H1 (cell line): ENCODE measurements at regions not wholly inside any gene's neighbourhood (a gene's known extent, or its start where the extent isn't known, plus 50 kb on each side); places are given as distances from the start of the nearest gene placed in this dataset.

ENCODE experiments used
- CTCF ChIA-PET: fragments of 300-600 bp; sonication (Branson Sonifier 250); formaldehyde crosslinking; loops from one replicate; lab custom pipeline; 2021; ENCODE audit not compliant: partially characterized antibody; lab: Charles Lee
- POLR2A ChIA-PET: fragments of 300-600 bp; sonication (Branson Sonifier 250); formaldehyde crosslinking; loops from one replicate; lab custom pipeline; 2021; ENCODE audit warnings: inconsistent platforms; ENCODE audit not compliant: partially characterized antibody; lab: Charles Lee
- DNase-seq, 2 experiments: peaks; one replicate each; pipeline versions ENCODE4 v3.0.0 to v3.0.0-alpha.2; 2010 to 2022; ENCODE audit warnings: low spot score in 2 of 2, low read depth in 1 of 2, mixed read lengths in 1 of 2
- FAIRE-seq: peaks from 2 replicates; lab custom pipeline; 2011; peaks lifted over from hg19 to GRCh38; lab: Jason Lieb, UNC
- H2AFZ ChIP-seq: 2 replicates; pipeline ENCODE4 v1.8.1; 2012; ENCODE audit warnings: low read length, inconsistent platforms
- H2AK5ac ChIP-seq: 2 replicates; pipeline ENCODE4 v1.6.1; 2013; ENCODE audit warnings: low read depth, low read length
- H2BK120ac ChIP-seq: replicated peaks from 2 replicates; pipeline ENCODE3; 2013; ENCODE audit warnings: low read depth, low read length, inconsistent platforms
- H2BK12ac ChIP-seq: 2 replicates; pipeline ENCODE4 v1.6.1; 2013; ENCODE audit warnings: low read depth, low read length
- H2BK15ac ChIP-seq: 2 replicates; pipeline ENCODE4 v1.6.1; 2013; ENCODE audit warnings: low read length
- H2BK20ac ChIP-seq: 2 replicates; pipeline ENCODE4 v1.6.1; 2013; ENCODE audit warnings: low read length
- H2BK5ac ChIP-seq: 2 replicates; pipeline ENCODE4 v1.6.1; 2013; ENCODE audit warnings: low read depth, low read length
- H3K14ac ChIP-seq: 2 replicates; pipeline ENCODE4 v1.6.1; 2013; ENCODE audit warnings: inconsistent platforms; ENCODE audit not compliant: insufficient read length
- H3K18ac ChIP-seq: 2 replicates; pipeline ENCODE4 v1.6.1; 2013; ENCODE audit warnings: low read length; ENCODE audit errors: extremely low read depth
- H3K23ac ChIP-seq: 2 replicates; pipeline ENCODE4 v1.6.1; 2013; ENCODE audit warnings: inconsistent platforms; ENCODE audit not compliant: insufficient read length
- H3K23me2 ChIP-seq: 2 replicates; pipeline ENCODE4 v1.6.1; 2013; ENCODE audit warnings: low read depth, low read length
- H3K27ac ChIP-seq: 2 replicates; pipeline ENCODE4 v1.6.1; 2011; ENCODE audit warnings: low read depth, low read length, inconsistent platforms
- H3K27me3 ChIP-seq, 4 experiments: replicated peaks in 1 of 4; 1 replicate in 1 of 4; 2 replicates in 3 of 4; pipeline versions ENCODE4 v1.6.1 to v1.8.1; 2011 to 2013; ENCODE audit warnings: low read length in 3 of 4, mild to moderate bottlenecking in 3 of 4, inconsistent platforms in 2 of 4, mixed read lengths in 2 of 4, moderate library complexity in 1 of 4; ENCODE audit not compliant: control insufficient read depth in 3 of 4, insufficient read depth in 3 of 4; ENCODE audit errors: extremely low read depth in 1 of 4
- H3K36me3 ChIP-seq, 4 experiments: 2 replicates each; pipeline versions ENCODE4 v1.6.1 to v1.8.1; 2011 to 2013; ENCODE audit warnings: mild to moderate bottlenecking in 4 of 4, low read length in 3 of 4, moderate library complexity in 2 of 4, control low read depth in 1 of 4, inconsistent platforms in 1 of 4; ENCODE audit not compliant: insufficient read depth in 4 of 4, control insufficient read depth in 2 of 4
- H3K4ac ChIP-seq: replicated peaks from 2 replicates; pipeline ENCODE3; 2013; ENCODE audit warnings: low read length, low read depth, mixed read lengths, inconsistent platforms; ENCODE audit not compliant: insufficient read length
- H3K4me1 ChIP-seq, 4 experiments: replicated peaks in 1 of 4; 1 replicate in 1 of 4; 2 replicates in 3 of 4; pipeline versions ENCODE4 v1.6.1 to v1.8.1; 2011 to 2013; ENCODE audit warnings: low read length in 3 of 4, inconsistent platforms in 2 of 4, mixed read lengths in 1 of 4; ENCODE audit not compliant: insufficient read depth in 4 of 4, control insufficient read depth in 3 of 4
- H3K4me2 ChIP-seq, 2 experiments: 2 replicates each; pipeline versions ENCODE4 v1.6.1 to v1.8.1; 2011 to 2013; ENCODE audit warnings: low read depth in 2 of 2, low read length in 2 of 2, control low read depth in 1 of 2, inconsistent platforms in 1 of 2, mild to moderate bottlenecking in 1 of 2; ENCODE audit not compliant: insufficient read depth in 1 of 2
- H3K4me3 ChIP-seq, 4 experiments: fragments of 200-600, 300-600 bp in 1 of 4; sonication (generic), shearing (Covaris generic), sonication (Bioruptor Twin) in 1 of 4; 2 replicates each; pipeline versions ENCODE4 v1.5.1 to v1.8.1; 2011 to 2016; ENCODE audit warnings: low read length in 4 of 4, low read depth in 3 of 4, control low read depth in 2 of 4, inconsistent platforms in 2 of 4, mild to moderate bottlenecking in 2 of 4, mixed read lengths in 1 of 4, moderate library complexity in 1 of 4; ENCODE audit not compliant: insufficient read depth in 2 of 4; ENCODE audit errors: extremely low read depth in 1 of 4
- H3K56ac ChIP-seq: replicated peaks from 2 replicates; pipeline ENCODE3; 2013; ENCODE audit warnings: low read depth, mild to moderate bottlenecking, mixed read lengths, low read length, inconsistent platforms; ENCODE audit not compliant: insufficient read length
- H3K79me1 ChIP-seq: 2 replicates; pipeline ENCODE4 v1.6.1; 2013; ENCODE audit warnings: low read depth, low read length, control low read depth
- H3K79me2 ChIP-seq, 2 experiments: 2 replicates each; pipeline versions ENCODE4 v1.6.1 to v1.8.1; 2012 to 2013; ENCODE audit warnings: low read length in 2 of 2, mild to moderate bottlenecking in 2 of 2, inconsistent platforms in 1 of 2; ENCODE audit not compliant: insufficient read depth in 2 of 2, control insufficient read depth in 1 of 2
- H3K9ac ChIP-seq, 4 experiments: replicated peaks in 1 of 4; 1 replicate in 1 of 4; 2 replicates in 3 of 4; pipeline versions ENCODE4 v1.6.1 to v1.8.1; 2011 to 2013; ENCODE audit warnings: low read depth in 3 of 4, low read length in 3 of 4, control low read depth in 2 of 4, mild to moderate bottlenecking in 2 of 4, moderate library complexity in 2 of 4, inconsistent platforms in 1 of 4; ENCODE audit errors: extremely low read depth in 1 of 4
- H3K9me3 ChIP-seq, 2 experiments: 2 replicates each; pipeline versions ENCODE4 v1.6.1 to v1.8.1; 2012 to 2013; ENCODE audit warnings: mild to moderate bottlenecking in 2 of 2, moderate library complexity in 2 of 2, control low read depth in 1 of 2, inconsistent platforms in 1 of 2, low read depth in 1 of 2, low read length in 1 of 2, mixed read lengths in 1 of 2; ENCODE audit not compliant: insufficient read depth in 2 of 2
- H4K20me1 ChIP-seq, 2 experiments: replicated peaks in 1 of 2; 2 replicates each; pipeline versions ENCODE3 to v1.8.1; 2011 to 2013; ENCODE audit warnings: inconsistent platforms in 2 of 2, low read length in 2 of 2, mild to moderate bottlenecking in 1 of 2; ENCODE audit not compliant: insufficient read depth in 2 of 2, control insufficient read depth in 1 of 2
- H4K5ac ChIP-seq: 2 replicates; pipeline ENCODE4 v1.6.1; 2013; ENCODE audit warnings: low read length, low read depth, mixed read lengths, inconsistent platforms; ENCODE audit not compliant: insufficient read length
- H4K8ac ChIP-seq: 2 replicates; pipeline ENCODE4 v1.8.0; 2013; ENCODE audit warnings: mild to moderate bottlenecking, moderate library complexity, low read length, inconsistent platforms; ENCODE audit not compliant: insufficient read depth; ENCODE audit errors: extremely low read depth
- H4K91ac ChIP-seq: replicated peaks from 2 replicates; pipeline ENCODE3; 2013; ENCODE audit warnings: low read length, mixed read lengths, inconsistent platforms; ENCODE audit not compliant: insufficient read length
- CHD2 ChIP-seq: IDR thresholded peaks from 2 replicates; pipeline ENCODE4 v1.6.1; 2012; ENCODE audit warnings: low read length, improper control_type of control experiment
- TF ChIP-seq, protein P1 (sequence below): fragments of 300-600 bp; sonication (generic); IDR thresholded peaks from 2 replicates; pipeline ENCODE4 v1.7.1; 2012; ENCODE audit warnings: low read length, moderate library complexity, mild to moderate bottlenecking, inconsistent platforms; ENCODE audit not compliant: insufficient replicate concordance

- Histone ChIP-seq H4K8ac (no peak overlapping the region), H2BK120ac (no peak overlapping the region), H4K20me1 (no peaks in the 10 kb centered on the region), H2BK15ac (no peak overlapping the region), H2BK5ac (no peak overlapping the region), H3K27me3 (no peaks in the 10 kb centered on the region), H4K5ac (no peak overlapping the region), H2AK5ac (no peak overlapping the region), H3K4me1 (no peaks in the 10 kb centered on the region), H2BK20ac (no peak overlapping the region), H3K27ac (no peak overlapping the region), H3K23me2 (no peaks in the 10 kb centered on the region), H3K23ac (no peak overlapping the region), H4K91ac (no peak overlapping the region), H2AFZ (no peak overlapping the region), H3K18ac (no peak overlapping the region), H3K79me2 (no peaks in the 10 kb centered on the region), H3K9ac (no peak overlapping the region), H3K9me3 (no peaks in the 10 kb centered on the region), H2BK12ac (no peak overlapping the region), H3K4me3 (no peak overlapping the region), H3K14ac (no peak overlapping the region), H3K4me2 (no peak overlapping the region), H3K4ac (no peak overlapping the region), H3K56ac (no peak overlapping the region), H3K79me1 (no peaks in the 10 kb centered on the region), H3K36me3 (no peaks in the 10 kb centered on the region; a peak in 1 of 8 replicates)
- ChIA-PET POLR2A (no interaction called here), CTCF (no interaction called here)
- FAIRE-seq = no peak
- DNase-seq = no peak
- TF ChIP-seq, protein P1, sequence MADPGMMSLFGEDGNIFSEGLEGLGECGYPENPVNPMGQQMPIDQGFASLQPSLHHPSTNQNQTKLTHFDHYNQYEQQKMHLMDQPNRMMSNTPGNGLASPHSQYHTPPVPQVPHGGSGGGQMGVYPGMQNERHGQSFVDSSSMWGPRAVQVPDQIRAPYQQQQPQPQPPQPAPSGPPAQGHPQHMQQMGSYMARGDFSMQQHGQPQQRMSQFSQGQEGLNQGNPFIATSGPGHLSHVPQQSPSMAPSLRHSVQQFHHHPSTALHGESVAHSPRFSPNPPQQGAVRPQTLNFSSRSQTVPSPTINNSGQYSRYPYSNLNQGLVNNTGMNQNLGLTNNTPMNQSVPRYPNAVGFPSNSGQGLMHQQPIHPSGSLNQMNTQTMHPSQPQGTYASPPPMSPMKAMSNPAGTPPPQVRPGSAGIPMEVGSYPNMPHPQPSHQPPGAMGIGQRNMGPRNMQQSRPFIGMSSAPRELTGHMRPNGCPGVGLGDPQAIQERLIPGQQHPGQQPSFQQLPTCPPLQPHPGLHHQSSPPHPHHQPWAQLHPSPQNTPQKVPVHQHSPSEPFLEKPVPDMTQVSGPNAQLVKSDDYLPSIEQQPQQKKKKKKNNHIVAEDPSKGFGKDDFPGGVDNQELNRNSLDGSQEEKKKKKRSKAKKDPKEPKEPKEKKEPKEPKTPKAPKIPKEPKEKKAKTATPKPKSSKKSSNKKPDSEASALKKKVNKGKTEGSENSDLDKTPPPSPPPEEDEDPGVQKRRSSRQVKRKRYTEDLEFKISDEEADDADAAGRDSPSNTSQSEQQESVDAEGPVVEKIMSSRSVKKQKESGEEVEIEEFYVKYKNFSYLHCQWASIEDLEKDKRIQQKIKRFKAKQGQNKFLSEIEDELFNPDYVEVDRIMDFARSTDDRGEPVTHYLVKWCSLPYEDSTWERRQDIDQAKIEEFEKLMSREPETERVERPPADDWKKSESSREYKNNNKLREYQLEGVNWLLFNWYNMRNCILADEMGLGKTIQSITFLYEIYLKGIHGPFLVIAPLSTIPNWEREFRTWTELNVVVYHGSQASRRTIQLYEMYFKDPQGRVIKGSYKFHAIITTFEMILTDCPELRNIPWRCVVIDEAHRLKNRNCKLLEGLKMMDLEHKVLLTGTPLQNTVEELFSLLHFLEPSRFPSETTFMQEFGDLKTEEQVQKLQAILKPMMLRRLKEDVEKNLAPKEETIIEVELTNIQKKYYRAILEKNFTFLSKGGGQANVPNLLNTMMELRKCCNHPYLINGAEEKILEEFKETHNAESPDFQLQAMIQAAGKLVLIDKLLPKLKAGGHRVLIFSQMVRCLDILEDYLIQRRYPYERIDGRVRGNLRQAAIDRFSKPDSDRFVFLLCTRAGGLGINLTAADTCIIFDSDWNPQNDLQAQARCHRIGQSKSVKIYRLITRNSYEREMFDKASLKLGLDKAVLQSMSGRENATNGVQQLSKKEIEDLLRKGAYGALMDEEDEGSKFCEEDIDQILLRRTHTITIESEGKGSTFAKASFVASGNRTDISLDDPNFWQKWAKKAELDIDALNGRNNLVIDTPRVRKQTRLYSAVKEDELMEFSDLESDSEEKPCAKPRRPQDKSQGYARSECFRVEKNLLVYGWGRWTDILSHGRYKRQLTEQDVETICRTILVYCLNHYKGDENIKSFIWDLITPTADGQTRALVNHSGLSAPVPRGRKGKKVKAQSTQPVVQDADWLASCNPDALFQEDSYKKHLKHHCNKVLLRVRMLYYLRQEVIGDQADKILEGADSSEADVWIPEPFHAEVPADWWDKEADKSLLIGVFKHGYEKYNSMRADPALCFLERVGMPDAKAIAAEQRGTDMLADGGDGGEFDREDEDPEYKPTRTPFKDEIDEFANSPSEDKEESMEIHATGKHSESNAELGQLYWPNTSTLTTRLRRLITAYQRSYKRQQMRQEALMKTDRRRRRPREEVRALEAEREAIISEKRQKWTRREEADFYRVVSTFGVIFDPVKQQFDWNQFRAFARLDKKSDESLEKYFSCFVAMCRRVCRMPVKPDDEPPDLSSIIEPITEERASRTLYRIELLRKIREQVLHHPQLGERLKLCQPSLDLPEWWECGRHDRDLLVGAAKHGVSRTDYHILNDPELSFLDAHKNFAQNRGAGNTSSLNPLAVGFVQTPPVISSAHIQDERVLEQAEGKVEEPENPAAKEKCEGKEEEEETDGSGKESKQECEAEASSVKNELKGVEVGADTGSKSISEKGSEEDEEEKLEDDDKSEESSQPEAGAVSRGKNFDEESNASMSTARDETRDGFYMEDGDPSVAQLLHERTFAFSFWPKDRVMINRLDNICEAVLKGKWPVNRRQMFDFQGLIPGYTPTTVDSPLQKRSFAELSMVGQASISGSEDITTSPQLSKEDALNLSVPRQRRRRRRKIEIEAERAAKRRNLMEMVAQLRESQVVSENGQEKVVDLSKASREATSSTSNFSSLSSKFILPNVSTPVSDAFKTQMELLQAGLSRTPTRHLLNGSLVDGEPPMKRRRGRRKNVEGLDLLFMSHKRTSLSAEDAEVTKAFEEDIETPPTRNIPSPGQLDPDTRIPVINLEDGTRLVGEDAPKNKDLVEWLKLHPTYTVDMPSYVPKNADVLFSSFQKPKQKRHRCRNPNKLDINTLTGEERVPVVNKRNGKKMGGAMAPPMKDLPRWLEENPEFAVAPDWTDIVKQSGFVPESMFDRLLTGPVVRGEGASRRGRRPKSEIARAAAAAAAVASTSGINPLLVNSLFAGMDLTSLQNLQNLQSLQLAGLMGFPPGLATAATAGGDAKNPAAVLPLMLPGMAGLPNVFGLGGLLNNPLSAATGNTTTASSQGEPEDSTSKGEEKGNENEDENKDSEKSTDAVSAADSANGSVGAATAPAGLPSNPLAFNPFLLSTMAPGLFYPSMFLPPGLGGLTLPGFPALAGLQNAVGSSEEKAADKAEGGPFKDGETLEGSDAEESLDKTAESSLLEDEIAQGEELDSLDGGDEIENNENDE = no peak
- no peak for TF ChIP-seq CHD2
Observed at GRCh38 chr9:13823026-13823425, 490.9 kb downstream of the NFIB start.
